ENCODE measurements at regions not wholly inside any gene's neighbourhood (a gene's known extent, or its start where the extent isn't known, plus 50 kb on each side); places are given as distances from the start of the nearest gene placed in this dataset.

- TF ChIP-seq SIX5 (IDR thresholded peaks at IDR 0.05; ENCODE audit: low read depth, low read length) (no peak), BCL11A (IDR thresholded peaks at IDR 0.05; ENCODE audit: low read depth in 2 of 2, low read length in 2 of 2) (no peak), EZH2 (IDR thresholded peaks at IDR 0.05; ENCODE audit: low read depth, low read length, severe bottlenecking) (no peak), CHD2 (IDR thresholded peaks at IDR 0.05; ENCODE audit: low read length) (no peak)
These were observed 375.9 kb upstream of the TSHZ2 start (continued) for GRCh38 chr20:52596256-52596655.

Measured in H1 (cell line).